Activated naive CD8-positive, alpha-beta T cell treated with anti-CD3 and anti-CD28 coated beads, Interleukin-2, amount 50 U/mL, for 24 hours (primary cell): ENCODE measurements at regions not wholly inside any gene's neighbourhood (a gene's known extent, or its start where the extent isn't known, plus 50 kb on each side); places are given as distances from the start of the nearest gene placed in this dataset.

Experiments
- ATAC-seq: fragments of 150-1000 bp; cut with Tn5 transposase; one replicate; pipeline ENCODE4 v1.10.0; 2021
- DNase-seq: peaks from one replicate; pipeline ENCODE4 v3.0.0; 2021
- H3K27ac Mint-ChIP-seq: one replicate; pipeline ENCODE4 v1.8.0; 2021; ENCODE audit warnings: mild to moderate bottlenecking, mixed read lengths
- H3K27me3 Mint-ChIP-seq: one replicate; pipeline ENCODE4 v1.8.0; 2021; ENCODE audit warnings: mixed read lengths
- H3K36me3 Mint-ChIP-seq: one replicate; pipeline ENCODE4 v1.8.0; 2021; ENCODE audit warnings: low read depth, mixed read lengths
- H3K4me1 Mint-ChIP-seq: one replicate; pipeline ENCODE4 v1.8.0; 2021; ENCODE audit warnings: mixed read lengths
- H3K4me3 Mint-ChIP-seq: one replicate; pipeline ENCODE4 v1.8.0; 2021; ENCODE audit warnings: mild to moderate bottlenecking, moderate library complexity, mixed read lengths
- H3K9me3 Mint-ChIP-seq: one replicate; pipeline ENCODE4 v1.8.0; 2021; ENCODE audit warnings: mixed read lengths

DNA sequence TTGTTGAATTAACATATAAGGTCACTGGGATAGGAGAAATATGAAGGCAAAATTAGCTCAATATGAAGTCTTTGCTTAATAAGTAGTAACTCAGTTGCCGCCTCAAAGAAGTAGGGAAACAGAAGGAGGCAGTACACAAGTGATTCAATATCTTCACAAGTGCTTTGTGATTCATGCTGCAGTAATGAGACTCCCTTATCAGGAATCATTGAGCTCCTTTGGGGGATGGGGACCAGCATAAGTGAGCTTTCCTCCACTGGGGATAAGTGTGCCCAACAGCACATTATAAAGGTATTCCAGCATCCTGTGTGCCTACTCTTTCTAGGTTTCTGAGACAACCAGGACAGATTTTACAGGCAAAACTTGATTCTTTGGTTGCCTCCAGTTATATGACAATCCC lies 323.4 kb upstream of the UBE2E3 start:
- Mint-ChIP-seq H3K4me3 (no peak overlapping the region), H3K4me1 (no peaks in the 10 kb centered on the region), H3K9me3 (no peaks in the 10 kb centered on the region), H3K27ac (no peak overlapping the region), H3K36me3 (no peaks in the 10 kb centered on the region), H3K27me3 (peaks cover 8% of the 10 kb centered on the region)
- ATAC-seq, result no peak
- no peak for DNase-seq

DNA sequence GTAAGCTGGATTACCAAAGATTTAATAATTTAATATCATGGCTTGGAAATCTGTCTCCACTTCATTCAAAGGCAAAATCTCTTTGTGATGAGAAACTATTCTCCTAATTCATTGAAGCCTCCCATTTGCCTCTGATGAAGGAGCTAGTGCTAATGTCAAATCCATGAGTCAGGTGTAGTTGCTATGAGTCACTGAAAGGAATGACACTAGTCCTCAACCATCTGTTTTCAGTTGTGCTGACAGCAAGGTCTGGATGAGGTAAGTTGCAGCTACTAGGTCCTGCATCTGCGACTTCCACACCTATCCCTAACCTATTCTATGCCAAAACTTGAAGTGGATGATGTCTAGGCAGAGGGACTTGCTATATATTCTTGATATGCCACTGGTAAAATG lies 324.0 kb upstream of the UBE2E3 start:
- DNase-seq, result no peak
- no peak overlapping the region for H3K4me3 Mint-ChIP-seq
- H3K27me3 Mint-ChIP-seq, result peaks cover 8% of the 10 kb centered on the region
- H3K4me1 Mint-ChIP-seq, result no peaks in the 10 kb centered on the region
- H3K9me3 Mint-ChIP-seq, result no peaks in the 10 kb centered on the region
- H3K27ac Mint-ChIP-seq, result no peak overlapping the region
- peak; percentile 65 for ATAC-seq
- H3K36me3 Mint-ChIP-seq, result no peaks in the 10 kb centered on the region

DNA sequence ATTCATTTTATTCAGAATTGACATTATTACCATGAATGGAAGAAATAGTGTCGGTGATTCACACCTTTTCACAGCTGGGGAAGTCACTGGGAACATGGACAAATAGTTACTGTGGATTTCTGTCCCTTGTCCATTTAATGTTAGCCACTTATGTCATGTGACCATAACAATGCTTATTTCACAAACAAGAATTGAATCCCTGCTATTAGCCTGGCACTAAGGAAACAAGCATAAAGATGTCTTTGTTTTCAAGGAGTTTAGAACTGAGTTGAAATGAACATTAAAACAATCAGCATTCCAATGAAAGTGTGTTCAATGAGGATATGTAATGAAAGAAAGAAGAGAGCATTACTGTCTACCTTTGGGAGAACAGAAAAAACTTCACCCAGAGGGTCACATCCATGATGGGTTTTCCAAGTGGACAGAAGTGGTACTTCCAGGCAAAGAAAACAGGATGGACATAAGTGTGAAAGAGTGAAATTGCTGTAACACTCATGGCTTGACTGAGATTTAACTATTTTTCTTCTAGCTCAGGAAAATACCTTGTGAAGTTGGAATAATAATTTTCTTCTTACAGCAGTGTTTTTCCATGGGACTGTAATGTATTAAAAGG lies 324.5 kb upstream of the UBE2E3 start:
- Mint-ChIP-seq H3K9me3 (no peaks in the 10 kb centered on the region), H3K4me1 (no peaks in the 10 kb centered on the region), H3K4me3 (no peak overlapping the region), H3K36me3 (no peaks in the 10 kb centered on the region), H3K27ac (no peak overlapping the region), H3K27me3 (peaks cover 7% of the 10 kb centered on the region)
- DNase-seq, result no peak
- no peak for ATAC-seq

DNA sequence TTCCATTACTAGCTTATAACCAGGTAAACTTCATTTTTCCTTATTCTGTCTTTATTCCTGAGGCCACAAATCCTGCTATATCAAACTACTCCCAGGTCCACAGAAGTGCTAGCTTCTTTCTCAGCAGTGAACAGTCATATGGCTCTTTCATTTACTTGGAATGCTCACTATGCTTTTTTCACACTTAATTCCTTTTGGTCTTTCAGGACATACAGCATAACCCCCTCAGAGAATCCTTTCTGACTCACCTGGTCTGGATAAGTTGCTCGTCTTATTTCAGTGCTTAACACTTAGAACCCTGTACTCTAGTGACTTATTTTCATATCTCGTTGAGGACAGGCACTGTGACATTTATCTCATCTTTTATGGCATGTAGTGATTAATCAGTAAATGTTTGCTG lies 325.0 kb upstream of the UBE2E3 start:
- ATAC-seq, result no peak
- Mint-ChIP-seq H3K27me3 (peaks cover 6% of the 10 kb centered on the region), H3K4me1 (no peaks in the 10 kb centered on the region)

DNA sequence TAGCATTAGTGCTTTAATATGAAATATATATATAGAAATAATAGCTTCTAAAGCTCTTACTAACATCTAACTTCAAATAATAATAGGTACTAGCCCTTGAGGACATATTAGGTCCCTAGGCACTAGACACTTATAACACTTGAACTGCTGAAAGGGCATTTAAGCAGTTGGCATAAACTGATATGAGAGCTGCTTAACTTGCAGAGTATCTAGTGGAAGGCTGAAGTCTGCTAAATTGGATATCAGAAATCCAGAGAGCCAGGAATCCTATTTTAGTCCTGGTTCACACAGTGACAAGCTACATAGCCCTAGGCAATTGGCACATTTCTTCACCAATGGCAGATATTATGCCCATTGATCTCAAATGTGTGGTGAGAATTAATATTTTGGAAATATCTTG lies 326.9 kb upstream of the UBE2E3 start:
- Mint-ChIP-seq H3K4me3 (no peak overlapping the region), H3K9me3 (no peaks in the 10 kb centered on the region), H3K27me3 (no peaks in the 10 kb centered on the region), H3K27ac (no peak overlapping the region), H3K4me1 (no peaks in the 10 kb centered on the region), H3K36me3 (no peaks in the 10 kb centered on the region)
- DNase-seq (no peak), ATAC-seq (no peak)

More for the DNA sequence above, 325.0 kb upstream of the UBE2E3 start:
- Mint-ChIP-seq H3K36me3 (no peaks in the 10 kb centered on the region), H3K27ac (no peak overlapping the region), H3K4me3 (no peak overlapping the region), H3K9me3 (no peaks in the 10 kb centered on the region)
- DNase-seq, result no peak

DNA sequence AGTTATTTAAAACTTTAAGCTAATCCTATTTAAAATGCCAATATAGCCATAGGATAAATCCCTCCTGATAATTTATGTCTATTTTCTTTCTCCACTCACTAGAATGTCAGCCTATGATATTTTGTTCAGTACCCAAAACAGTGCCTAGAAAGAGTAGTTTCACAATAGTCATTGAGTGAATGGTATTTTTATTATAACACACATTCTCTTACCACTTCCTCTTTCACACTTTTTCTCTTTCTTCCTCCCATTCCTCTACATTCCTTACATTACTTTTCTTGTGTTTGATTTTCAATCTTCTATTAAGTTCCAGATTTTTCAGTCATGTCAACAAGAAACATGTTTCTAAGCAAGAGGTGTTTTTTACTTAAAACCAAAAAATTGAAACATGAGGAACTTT lies 327.6 kb upstream of the UBE2E3 start:
- no peaks in the 10 kb centered on the region for H3K27me3 Mint-ChIP-seq
- H3K9me3 Mint-ChIP-seq, result no peaks in the 10 kb centered on the region
- H3K4me3 Mint-ChIP-seq, result no peak overlapping the region
- H3K4me1 Mint-ChIP-seq, result no peaks in the 10 kb centered on the region
- no peak overlapping the region for H3K27ac Mint-ChIP-seq
- ATAC-seq, result no peak
- H3K36me3 Mint-ChIP-seq, result no peaks in the 10 kb centered on the region
- DNase-seq, result no peak

DNA sequence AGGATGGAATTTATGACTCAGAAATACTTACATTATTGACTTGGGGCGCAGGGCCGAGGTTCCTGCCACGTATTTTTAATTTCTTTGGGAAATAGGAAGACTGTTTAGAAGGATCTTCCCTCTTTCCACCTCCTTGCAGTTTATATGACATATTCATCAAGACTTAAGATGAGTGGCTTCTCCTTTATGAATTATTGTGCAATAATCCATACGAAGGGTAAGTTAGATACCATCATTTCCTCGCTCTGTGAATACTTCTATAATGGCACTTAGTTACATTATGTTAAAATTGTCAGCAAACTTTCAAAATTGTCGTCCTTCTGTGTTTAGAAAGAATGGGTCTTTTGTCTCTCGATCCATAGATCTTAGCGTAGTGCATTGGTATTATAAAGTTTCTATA lies 328.8 kb upstream of the UBE2E3 start:
- no peak overlapping the region for H3K4me3 Mint-ChIP-seq
- DNase-seq (no peak), ATAC-seq (no peak)
- H3K4me1 Mint-ChIP-seq, result no peaks in the 10 kb centered on the region
- H3K27me3 Mint-ChIP-seq, result no peaks in the 10 kb centered on the region
- no peaks in the 10 kb centered on the region for H3K9me3 Mint-ChIP-seq
- H3K27ac Mint-ChIP-seq, result no peak overlapping the region
- H3K36me3 Mint-ChIP-seq, result no peaks in the 10 kb centered on the region

DNA sequence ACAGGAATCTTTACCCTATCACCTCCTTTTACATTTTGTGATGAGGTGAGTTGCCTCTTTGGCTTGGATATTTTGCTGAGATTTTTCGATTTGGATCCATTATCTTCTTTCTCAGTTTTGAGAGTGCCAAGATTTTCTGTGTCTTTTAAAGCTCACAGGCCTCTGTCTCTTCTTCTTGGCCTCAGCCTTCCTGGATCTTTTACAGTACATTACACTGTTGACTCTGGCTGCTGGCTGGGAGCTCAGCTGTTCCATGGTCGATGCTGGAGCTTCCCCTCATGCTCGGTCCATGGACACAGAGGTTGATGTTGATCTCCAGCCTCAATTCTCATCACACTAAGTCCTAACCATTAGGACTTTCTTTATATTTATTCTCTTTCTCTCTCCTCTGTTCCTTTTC lies 332.8 kb upstream of the UBE2E3 start:
- DNase-seq (no peak), ATAC-seq (no peak)
- no peaks in the 10 kb centered on the region for H3K4me1 Mint-ChIP-seq
- H3K36me3 Mint-ChIP-seq, result no peaks in the 10 kb centered on the region
- no peaks in the 10 kb centered on the region for H3K9me3 Mint-ChIP-seq
- no peaks in the 10 kb centered on the region for H3K27me3 Mint-ChIP-seq
- H3K27ac Mint-ChIP-seq, result no peak overlapping the region
- H3K4me3 Mint-ChIP-seq, result no peak overlapping the region

DNA sequence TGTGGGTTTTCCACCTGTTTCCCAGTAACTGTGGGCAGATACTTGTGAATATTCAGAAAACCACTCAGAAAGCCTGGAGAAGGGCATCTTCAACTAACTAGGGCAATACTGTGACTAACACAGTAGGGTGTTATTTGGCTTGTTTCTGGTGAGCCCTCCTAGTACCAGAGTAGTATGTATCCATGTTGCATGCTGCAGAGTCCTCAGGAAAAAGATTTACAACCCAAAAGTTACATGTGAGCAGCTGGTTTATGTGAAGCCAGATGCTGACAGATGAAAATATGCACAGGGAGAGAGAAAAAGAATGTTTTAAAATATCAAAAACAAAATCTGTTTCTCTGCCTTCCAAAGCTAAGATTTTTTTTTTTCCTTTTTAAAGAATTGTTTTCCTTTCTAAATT lies 333.2 kb upstream of the UBE2E3 start:
- H3K27me3 Mint-ChIP-seq, result no peaks in the 10 kb centered on the region
- no peak for ATAC-seq
- H3K9me3 Mint-ChIP-seq, result no peaks in the 10 kb centered on the region
- DNase-seq, result no peak
- H3K36me3 Mint-ChIP-seq, result no peaks in the 10 kb centered on the region
- H3K4me3 Mint-ChIP-seq, result no peak overlapping the region
- H3K27ac Mint-ChIP-seq, result no peak overlapping the region
- no peaks in the 10 kb centered on the region for H3K4me1 Mint-ChIP-seq

DNA sequence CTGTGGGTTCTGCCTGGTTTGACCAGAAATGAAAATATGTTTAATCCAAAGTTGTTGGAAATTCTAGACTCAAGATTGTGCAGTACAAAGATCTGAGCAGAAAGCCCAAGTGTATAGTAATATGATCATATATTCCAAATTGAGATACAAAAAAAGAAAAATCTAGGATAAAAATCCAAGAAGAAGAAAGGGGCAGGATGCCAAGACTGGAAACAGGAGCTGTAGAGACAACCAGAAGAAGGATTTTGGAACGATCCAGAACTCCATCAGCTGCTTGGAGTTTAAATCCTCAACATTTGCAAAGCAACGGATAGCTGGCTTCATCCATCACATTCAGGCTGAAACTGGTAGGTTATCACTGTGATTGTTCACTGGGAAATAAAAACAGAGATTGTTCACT lies 333.6 kb upstream of the UBE2E3 start:
- Mint-ChIP-seq H3K4me1 (no peaks in the 10 kb centered on the region), H3K9me3 (no peaks in the 10 kb centered on the region), H3K36me3 (no peaks in the 10 kb centered on the region), H3K4me3 (no peak overlapping the region), H3K27ac (no peak overlapping the region), H3K27me3 (no peaks in the 10 kb centered on the region)
- ATAC-seq (no peak), DNase-seq (no peak)

DNA sequence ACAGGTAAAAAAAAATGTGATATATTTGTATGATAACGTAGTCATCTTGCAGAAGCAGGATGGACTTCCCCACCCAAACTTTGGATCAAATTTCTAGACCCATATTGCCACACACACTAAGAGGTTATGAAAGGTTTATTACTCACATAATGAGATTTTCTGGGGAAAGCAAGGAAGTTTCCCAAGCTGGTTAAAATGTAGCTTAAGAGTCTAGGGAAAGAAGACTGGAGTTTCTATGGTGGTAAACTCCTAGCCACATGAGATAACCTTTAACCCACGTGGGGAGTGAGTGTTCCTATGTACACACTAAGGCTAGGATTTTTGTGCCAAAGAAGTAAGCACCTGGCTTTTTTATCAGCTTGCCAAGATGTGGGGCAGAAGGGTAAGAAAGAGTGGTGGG lies 335.7 kb upstream of the UBE2E3 start:
- ATAC-seq (no peak), DNase-seq (no peak)
- Mint-ChIP-seq H3K27me3 (no peaks in the 10 kb centered on the region), H3K9me3 (no peaks in the 10 kb centered on the region), H3K27ac (no peak overlapping the region), H3K4me3 (no peak overlapping the region), H3K36me3 (no peaks in the 10 kb centered on the region), H3K4me1 (no peaks in the 10 kb centered on the region)

DNA sequence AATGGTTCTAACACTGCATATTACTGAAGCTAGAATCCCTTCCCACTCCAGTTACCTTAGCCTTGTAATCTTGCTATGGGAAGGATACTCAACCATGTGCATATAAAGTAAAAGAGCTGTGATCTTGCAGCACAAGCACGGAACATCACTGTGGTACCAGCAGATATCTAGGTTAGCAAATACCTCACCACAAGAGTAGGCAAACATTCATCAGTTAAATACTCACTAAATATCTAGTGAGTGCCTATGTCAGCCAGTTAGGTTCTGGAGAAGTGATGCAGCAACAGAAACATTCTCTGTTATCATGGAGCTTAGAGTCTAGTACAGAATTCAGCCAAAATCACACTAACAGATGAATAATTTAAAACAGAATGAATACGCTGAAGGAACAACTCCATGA lies 349.6 kb upstream of the UBE2E3 start:
- Mint-ChIP-seq H3K4me1 (no peaks in the 10 kb centered on the region), H3K4me3 (no peak overlapping the region), H3K36me3 (no peaks in the 10 kb centered on the region), H3K9me3 (no peaks in the 10 kb centered on the region), H3K27ac (no peak overlapping the region), H3K27me3 (peaks cover 2% of the 10 kb centered on the region)
- no peak for ATAC-seq
- no peak for DNase-seq

DNA sequence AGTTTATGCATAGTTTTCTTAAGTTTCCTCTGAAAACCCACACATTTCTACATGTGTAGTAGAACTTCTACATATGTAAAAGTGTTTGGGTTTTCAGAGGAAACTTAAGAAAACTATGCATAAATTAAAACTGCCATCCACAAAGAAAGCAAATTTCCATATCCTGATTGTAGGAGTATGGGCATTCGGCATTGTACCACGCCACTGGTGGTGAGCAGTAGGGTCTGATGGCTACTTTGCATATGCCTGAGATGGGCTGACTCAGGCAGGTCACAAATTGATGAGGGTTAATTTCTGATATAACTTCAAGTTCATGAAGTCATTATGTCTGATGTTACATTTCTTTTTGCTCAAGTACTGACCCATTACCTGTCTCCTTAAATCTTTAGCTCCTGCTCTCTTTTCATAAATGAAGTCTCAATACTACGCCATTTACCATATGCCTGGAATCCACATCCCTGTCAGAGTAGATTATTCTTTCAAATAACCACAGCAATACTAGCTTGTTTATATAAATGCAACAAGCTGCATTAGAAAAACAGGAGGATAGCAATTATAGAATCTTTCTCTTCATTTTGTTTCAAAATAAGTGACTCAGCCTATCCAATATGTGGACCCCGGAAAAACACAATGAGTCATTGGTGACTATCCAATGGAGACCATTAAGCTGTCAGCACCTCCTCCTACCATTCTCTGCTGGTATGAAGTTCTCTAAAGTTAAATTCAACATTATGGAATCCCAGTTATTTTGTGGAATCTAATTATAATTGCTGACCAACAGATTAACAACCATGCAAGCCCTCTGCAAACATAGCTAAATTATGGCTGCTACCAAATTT lies 355.2 kb upstream of the UBE2E3 start:
- Mint-ChIP-seq H3K27me3 (peaks cover 2% of the 10 kb centered on the region), H3K4me3 (no peak overlapping the region), H3K27ac (no peak overlapping the region), H3K36me3 (no peaks in the 10 kb centered on the region), H3K4me1 (no peaks in the 10 kb centered on the region), H3K9me3 (peaks cover 4% of the 10 kb centered on the region)
- ATAC-seq (no peak), DNase-seq (no peak)

DNA sequence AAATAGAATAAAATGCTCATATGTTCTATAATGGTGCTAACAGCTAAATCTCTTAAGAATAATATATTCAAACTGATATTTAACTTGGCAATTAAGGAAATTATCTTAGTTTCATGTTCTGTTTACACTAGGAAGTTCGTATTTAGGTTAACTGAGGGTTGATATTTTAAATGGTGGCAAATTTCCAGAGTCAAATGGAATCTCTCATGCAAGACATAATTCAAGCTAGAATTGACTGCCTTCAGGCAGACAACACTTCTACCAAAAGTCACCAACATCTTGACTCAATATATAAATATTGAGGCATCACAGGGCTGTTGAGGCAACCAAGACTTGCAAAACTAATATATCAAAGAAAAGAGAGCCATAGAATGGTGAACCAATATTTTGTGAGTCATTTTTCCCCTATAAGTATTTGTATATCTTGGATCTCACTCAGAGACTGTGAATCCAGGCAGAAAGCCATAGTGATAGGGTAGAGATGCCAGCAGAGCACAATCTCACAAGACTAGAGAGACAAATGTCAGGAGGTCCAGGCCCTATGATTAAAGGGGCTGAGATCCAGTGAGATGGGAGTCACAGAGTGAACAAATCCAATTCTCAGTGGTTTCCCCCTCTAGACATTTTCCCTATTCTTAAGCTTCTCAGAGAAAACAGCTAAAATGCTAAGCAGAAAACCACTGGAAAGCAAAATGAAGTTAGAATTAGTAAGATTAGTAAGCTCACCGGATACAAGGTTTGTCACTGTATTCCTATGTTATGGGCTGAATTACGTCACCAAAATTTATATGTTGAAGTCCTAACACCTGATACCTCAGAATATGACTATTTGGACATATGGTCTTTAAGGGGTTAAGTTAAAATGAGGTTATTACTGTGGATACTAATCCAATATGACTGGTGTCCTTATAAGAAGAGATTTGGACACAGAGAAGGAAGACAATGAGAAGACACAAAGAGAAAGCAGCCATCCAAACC lies 358.2 kb upstream of the UBE2E3 start:
- DNase-seq, result no peak
- Mint-ChIP-seq H3K9me3 (peaks cover 4% of the 10 kb centered on the region), H3K36me3 (no peaks in the 10 kb centered on the region)

DNA sequence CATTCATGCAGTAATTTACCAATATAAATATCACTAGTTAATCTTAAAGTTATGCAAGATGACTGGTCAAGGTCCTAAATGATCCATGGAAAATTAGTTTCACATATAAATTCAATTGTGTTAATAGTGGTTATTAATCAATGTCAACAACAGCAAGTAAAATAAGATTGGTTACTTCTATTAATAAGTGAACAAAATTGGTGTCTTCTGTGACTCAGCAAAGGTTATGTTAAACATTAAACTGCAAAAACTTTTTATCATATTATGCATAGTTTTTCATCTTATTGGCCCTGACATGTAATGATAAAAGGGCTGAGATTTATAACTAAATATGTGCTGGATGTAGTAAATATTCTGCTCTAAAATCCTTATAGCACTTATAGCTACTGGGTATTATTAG lies 359.0 kb upstream of the UBE2E3 start:
- Mint-ChIP-seq H3K4me1 (no peaks in the 10 kb centered on the region), H3K36me3 (no peaks in the 10 kb centered on the region), H3K9me3 (peaks cover 4% of the 10 kb centered on the region), H3K27me3 (peaks cover 2% of the 10 kb centered on the region), H3K4me3 (no peak overlapping the region), H3K27ac (no peak overlapping the region)
- ATAC-seq (no peak), DNase-seq (no peak)

More for the DNA sequence above, 358.2 kb upstream of the UBE2E3 start:
- no peak for ATAC-seq
- no peak overlapping the region for H3K27ac Mint-ChIP-seq
- H3K27me3 Mint-ChIP-seq, result no peaks in the 10 kb centered on the region
- H3K4me1 Mint-ChIP-seq, result no peaks in the 10 kb centered on the region
- H3K4me3 Mint-ChIP-seq, result no peak overlapping the region
